Endothelial cell of umbilical vein (primary cell): ENCODE measurements at regions not wholly inside any gene's neighbourhood (a gene's known extent, or its start where the extent isn't known, plus 50 kb on each side); places are given as distances from the start of the nearest gene placed in this dataset.

Experiments
- BruUV-seq: library from RNA; stranded (reverse); fragments of 400-500 nt; replicated peaks from 2 replicates; lab custom pipeline; 2021; lab: Mats Ljungman, UMichigan
- CTCF ChIA-PET: fragments of 300-600, 350-600 bp; sonication (Branson Sonifier 250); formaldehyde crosslinking; loops from one replicate; lab custom pipeline; 2021; ENCODE audit warnings: antibody characterized with exemption, inconsistent platforms; lab: Charles Lee
- POLR2A ChIA-PET: fragments of 300-600, 350-600 bp; sonication (Branson Sonifier 250); formaldehyde crosslinking; loops from one replicate; lab custom pipeline; 2021; ENCODE audit warnings: antibody characterized with exemption, inconsistent platforms; lab: Charles Lee
- DNase-seq: peaks from one replicate; pipeline ENCODE4 v3.0.0-alpha.2; 2011; ENCODE audit warnings: low read depth, low spot score
- FAIRE-seq: peaks from 2 replicates; lab custom pipeline; 2011; peaks lifted over from hg19 to GRCh38; lab: Jason Lieb, UNC
- H2AFZ ChIP-seq: 2 replicates; pipeline ENCODE4 v1.6.0; 2012; ENCODE audit warnings: low read depth, low read length, control low read depth, inconsistent platforms
- H3K27ac ChIP-seq: 2 replicates; pipeline ENCODE4 v1.5.1; 2011; ENCODE audit warnings: low read depth, mild to moderate bottlenecking, control low read depth, low read length, moderate library complexity; ENCODE audit not compliant: insufficient read depth
- H3K27me3 ChIP-seq, 2 experiments: 2 replicates each; pipeline versions ENCODE4 v1.6.0 to v1.6.1; 2011; ENCODE audit warnings: low read length in 2 of 2, mixed read lengths in 1 of 2; ENCODE audit not compliant: control insufficient read depth in 2 of 2, insufficient read depth in 2 of 2
- H3K36me3 ChIP-seq, 2 experiments: 2 replicates in 1 of 2; 3 replicates in 1 of 2; pipeline ENCODE4 v1.5.1; 2011; ENCODE audit warnings: low read length in 2 of 2, mild to moderate bottlenecking in 1 of 2, moderate library complexity in 1 of 2; ENCODE audit not compliant: control insufficient read depth in 2 of 2, insufficient read depth in 2 of 2; ENCODE audit errors: extremely low read depth in 1 of 2
- H3K4me1 ChIP-seq: 3 replicates; pipeline ENCODE4 v1.5.1; 2011; ENCODE audit warnings: mild to moderate bottlenecking, low read length; ENCODE audit not compliant: control insufficient read depth, insufficient read depth; ENCODE audit errors: extremely low read depth
- H3K4me2 ChIP-seq: 2 replicates; pipeline ENCODE4 v1.6.1; 2011; ENCODE audit warnings: low read length, control low read depth, mixed read lengths; ENCODE audit not compliant: insufficient read depth
- H3K4me3 ChIP-seq, 3 experiments: fragments of 200-600 bp in 1 of 3; sonication (generic), shearing (Covaris generic) in 1 of 3; replicated peaks in 1 of 3; 2 replicates each; pipeline ENCODE4 v1.5.1; 2011 to 2016; ENCODE audit warnings: control low read depth in 3 of 3, low read length in 3 of 3, mild to moderate bottlenecking in 2 of 3, inconsistent platforms in 1 of 3, low read depth in 1 of 3, moderate library complexity in 1 of 3; ENCODE audit not compliant: insufficient read depth in 1 of 3
- H3K79me2 ChIP-seq: 2 replicates; pipeline ENCODE4 v1.6.0; 2012; ENCODE audit warnings: low read length, inconsistent platforms; ENCODE audit not compliant: control insufficient read depth, insufficient read depth
- H3K9ac ChIP-seq: replicated peaks from 2 replicates; pipeline ENCODE3; 2011; ENCODE audit warnings: low read length, control low read depth; ENCODE audit not compliant: insufficient read depth; ENCODE audit errors: extremely low read depth
- H3K9me1 ChIP-seq: replicated peaks from 3 replicates; pipeline ENCODE4 v1.6.0; 2011; ENCODE audit warnings: mild to moderate bottlenecking, low read length; ENCODE audit not compliant: control insufficient read depth, insufficient read depth; ENCODE audit errors: extremely low read depth
- H3K9me3 ChIP-seq: replicated peaks from 2 replicates; pipeline ENCODE4 v1.5.1; 2012; ENCODE audit warnings: low read length, inconsistent platforms; ENCODE audit not compliant: control insufficient read depth, insufficient read depth
- H4K20me1 ChIP-seq: replicated peaks from 2 replicates; pipeline ENCODE3; 2011; ENCODE audit warnings: mild to moderate bottlenecking, low read length; ENCODE audit not compliant: control insufficient read depth, insufficient read depth; ENCODE audit errors: extremely low read depth
- CTCF ChIP-seq, 2 donors: IDR thresholded peaks; 1 replicate in 1 of 2; 2 replicates in 1 of 2; pipeline ENCODE4 v1.5.1; 2011; ENCODE audit warnings: low read length in 2 of 2, mild to moderate bottlenecking in 2 of 2, moderate library complexity in 2 of 2, control low read depth in 1 of 2, inconsistent platforms in 1 of 2, low read depth in 1 of 2; ENCODE audit not compliant: insufficient read depth in 1 of 2; ENCODE audit errors: extremely low read depth in 1 of 2
- EZH2 ChIP-seq: IDR thresholded peaks from 2 replicates; pipeline ENCODE4 v1.6.1; 2012; ENCODE audit warnings: borderline replicate concordance, low read depth, mild to moderate bottlenecking, moderate library complexity, low read length, inconsistent platforms; ENCODE audit not compliant: severe bottlenecking
- FOS ChIP-seq: IDR thresholded peaks from 2 replicates; pipeline ENCODE4 v1.6.1; 2011; ENCODE audit warnings: mild to moderate bottlenecking, low read length, moderate library complexity, borderline replicate concordance; ENCODE audit not compliant: insufficient read depth
- GATA2 ChIP-seq: IDR thresholded peaks from 2 replicates; pipeline ENCODE4 v1.7.0; 2011; ENCODE audit warnings: low read depth, mild to moderate bottlenecking, moderate library complexity, mixed read lengths, low read length; ENCODE audit not compliant: insufficient read length, insufficient read depth
- JUN ChIP-seq: IDR thresholded peaks from 2 replicates; pipeline ENCODE4 v1.6.1; 2011; ENCODE audit warnings: borderline replicate concordance, low read depth; ENCODE audit not compliant: insufficient read length, insufficient read depth
- MYC ChIP-seq: IDR thresholded peaks from one replicate; pipeline ENCODE4 v1.6.1; 2011; ENCODE audit warnings: mild to moderate bottlenecking, low read depth, low read length
- POLR2A ChIP-seq: IDR thresholded peaks from 2 replicates; pipeline ENCODE4 v1.6.1; 2012; ENCODE audit warnings: low read depth, mild to moderate bottlenecking, control low read depth, low read length
- POLR2AphosphoS5 ChIP-seq: IDR thresholded peaks from 2 replicates; pipeline ENCODE4 v1.6.1; 2012; ENCODE audit warnings: low read depth, mild to moderate bottlenecking, control low read depth, low read length, moderate library complexity; ENCODE audit not compliant: insufficient read depth
- dilution Hi-C: fragments of 300-500 bp; cut with MboI; formaldehyde crosslinking; loops from one replicate; pipeline ENCODE4 v1.15.0; 2019; ENCODE audit warnings: low sequenced_read_pairs; ENCODE audit not compliant: extremely low pct_ligation_motif_present
- intact Hi-C: fragments of 100-400 bp; cut with micrococcal nuclease; formaldehyde crosslinking; loops from one replicate; pipeline ENCODE4 v1.10.0; 2022
- TF ChIP-seq, protein P1 (sequence below): IDR thresholded peaks from 2 replicates; pipeline ENCODE4 v1.6.1; 2011; ENCODE audit not compliant: insufficient read depth, insufficient read length

GRCh38 chr10:76644476-76644875 lies 993.1 kb downstream of the KCNMA1 start:
- Histone ChIP-seq H2AFZ (no peak overlapping the region), H3K4me3 (no peak overlapping the region), H3K36me3 (no peaks in the 10 kb centered on the region), H3K79me2 (no peaks in the 10 kb centered on the region), H3K9me1 (no peaks in the 10 kb centered on the region), H3K9ac (no peak overlapping the region), H4K20me1 (no peaks in the 10 kb centered on the region), H3K9me3 (no peaks in the 10 kb centered on the region), H3K27me3 (no peaks in the 10 kb centered on the region), H3K4me1 (no peaks in the 10 kb centered on the region), H3K27ac (no peak overlapping the region), H3K4me2 (no peak overlapping the region)
- FAIRE-seq: no peak
- no TSS peak for BruUV-seq
- CTCF ChIA-PET: no interaction called here
- no peak for DNase-seq
- TF ChIP-seq EZH2: no peak
- TF ChIP-seq, protein P1, sequence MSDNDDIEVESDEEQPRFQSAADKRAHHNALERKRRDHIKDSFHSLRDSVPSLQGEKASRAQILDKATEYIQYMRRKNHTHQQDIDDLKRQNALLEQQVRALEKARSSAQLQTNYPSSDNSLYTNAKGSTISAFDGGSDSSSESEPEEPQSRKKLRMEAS: no peak
- TF ChIP-seq JUN: no peak
- no peak for TF ChIP-seq POLR2AphosphoS5
- TF ChIP-seq MYC: no peak
- TF ChIP-seq GATA2: no peak
- no peak for TF ChIP-seq CTCF (IDR thresholded peaks at IDR 0.05; ENCODE audit: extremely low read depth in 1 of 2, insufficient read depth in 1 of 2, low read depth in 1 of 2, low read length in 2 of 2)
- no peak for TF ChIP-seq FOS
- TF ChIP-seq POLR2A: no peak
- POLR2A ChIA-PET: no interaction called here
- intact Hi-C loops: no loop called here
- dilution Hi-C loops: no loop called here
